Activated T-cell treated with anti-CD3 and anti-CD28 coated beads, Interleukin-2, amount 50 U/mL, for 1 hour (primary cell): ENCODE measurements at regions not wholly inside any gene's neighbourhood (a gene's known extent, or its start where the extent isn't known, plus 50 kb on each side); places are given as distances from the start of the nearest gene placed in this dataset.
"Not testable (repeated sequence)": the region's sequence is repeated elsewhere in the genome, so short reads cannot be mapped to it uniquely, and the experiment has no call there.

Experiments used
- DNase-seq: peaks from one replicate; pipeline ENCODE4 v3.0.0-alpha.2; 2020

- DNase-seq = no peak
Measured at GRCh38 chr13:73177017-73177416, 118.2 kb downstream of the KLF5 start.

GRCh38 chr13:73174521-73175010 lies 115.8 kb downstream of the KLF5 start:
- no peak for DNase-seq

- no peak for DNase-seq
Measured at GRCh38 chr13:73173279-73173811, 114.5 kb downstream of the KLF5 start.

GRCh38 chr13:73171926-73172325 lies 113.1 kb downstream of the KLF5 start:
- no peak for DNase-seq

GRCh38 chr13:73171271-73171682 lies 112.5 kb downstream of the KLF5 start:
- DNase-seq = no peak

GRCh38 chr13:73169971-73170370 lies 111.2 kb downstream of the KLF5 start:
- no peak for DNase-seq

GRCh38 chr13:73168953-73169401 lies 110.2 kb downstream of the KLF5 start:
- DNase-seq = no peak

- no peak for DNase-seq
Measured at GRCh38 chr13:73168226-73168952, 109.6 kb downstream of the KLF5 start.

- DNase-seq = no peak
Measured at GRCh38 chr13:73167028-73167820, 108.4 kb downstream of the KLF5 start.

- DNase-seq = no peak
Measured at GRCh38 chr13:73166204-73166603, 107.4 kb downstream of the KLF5 start.

- DNase-seq = no peak
Measured at GRCh38 chr13:73162912-73163911, 104.4 kb downstream of the KLF5 start.

GRCh38 chr13:73160371-73161031 lies 101.7 kb downstream of the KLF5 start:
- DNase-seq = not testable (repeated sequence)

- DNase-seq = no peak
Measured at GRCh38 chr13:73158851-73159250, 100.0 kb downstream of the KLF5 start.

- no peak for DNase-seq
Measured at GRCh38 chr13:73157031-73157430, 98.2 kb downstream of the KLF5 start.

- DNase-seq = no peak
Measured at GRCh38 chr13:73146707-73147106, 87.9 kb downstream of the KLF5 start.

GRCh38 chr13:73142071-73142470 lies 83.3 kb downstream of the KLF5 start:
- no peak for DNase-seq

GRCh38 chr13:73141292-73141771 lies 82.5 kb downstream of the KLF5 start:
- no peak for DNase-seq

GRCh38 chr13:73140801-73141200 lies 82.0 kb downstream of the KLF5 start:
- no peak for DNase-seq

GRCh38 chr13:73138638-73139491 lies 80.1 kb downstream of the KLF5 start:
- no peak for DNase-seq

GRCh38 chr13:73138276-73138637 lies 79.5 kb downstream of the KLF5 start:
- no peak for DNase-seq

- DNase-seq = no peak
Measured at GRCh38 chr13:73136776-73137175, 78.0 kb downstream of the KLF5 start.
